ENCODE measurements at regions not wholly inside any gene's neighbourhood (a gene's known extent, or its start where the extent isn't known, plus 50 kb on each side); places are given as distances from the start of the nearest gene placed in this dataset.

GRCh38 chr2:107215401-107216350 lies 329.7 kb upstream of the ST6GAL2 start:
- no peak for TF ChIP-seq CTCF (IDR thresholded peaks at IDR 0.05; ENCODE audit: poor library complexity)
- no peak for TF ChIP-seq EZH2 (IDR thresholded peaks at IDR 0.05; ENCODE audit: borderline replicate concordance)
- TF ChIP-seq EZH2phosphoT487 (IDR thresholded peaks at IDR 0.05; ENCODE audit: low read depth, severe bottlenecking, unreplicated experiment), result no peak

Data from hepatocyte (in vitro differentiated cells).